Right lobe of liver (tissue), 6 donors: ENCODE measurements at regions not wholly inside any gene's neighbourhood (a gene's known extent, or its start where the extent isn't known, plus 50 kb on each side); places are given as distances from the start of the nearest gene placed in this dataset.

Experiments used
- ATAC-seq, 4 donors: fragments of 200-7000 bp; cut with Tn5 transposase; one replicate each; pipeline ENCODE4 v1.9.1; 2020; ENCODE audit warnings: mild to moderate bottlenecking in 4 of 4, moderate library complexity in 4 of 4
- DNase-seq, 3 donors: peaks; one replicate each; pipeline ENCODE4 v3.0.0-alpha.2; 2020
- H3K27ac ChIP-seq, 3 donors: fragments of 200-600 bp; one replicate each; pipeline ENCODE4 v1.8.0; 2022
- H3K27me3 ChIP-seq, 2 donors: fragments of 200-600 bp; one replicate each; pipeline ENCODE4 v1.8.0; 2022
- H3K36me3 ChIP-seq, 4 donors: fragments of 200-600 bp; sonication (generic) in 1 of 4; one replicate each; pipeline versions ENCODE4 v1.5.1 to v1.8.0; 2017 to 2022; ENCODE audit warnings: control low read depth in 1 of 4
- H3K4me1 ChIP-seq, 4 donors: fragments of 200-600 bp; sonication (generic) in 1 of 4; one replicate each; pipeline versions ENCODE4 v1.5.1 to v1.8.0; 2017 to 2022; ENCODE audit warnings: control low read depth in 1 of 4
- H3K4me3 ChIP-seq, 3 donors: fragments of 200-600 bp; one replicate each; pipeline ENCODE4 v1.8.0; 2022
- H3K9me3 ChIP-seq, 4 donors: fragments of 200-600 bp; sonication (generic) in 1 of 4; one replicate each; pipeline versions ENCODE4 v1.5.1 to v1.8.0; 2017 to 2022; ENCODE audit warnings: control low read depth in 1 of 4
- POLR2A ChIP-seq: fragments of 450-650 bp; IDR thresholded peaks from one replicate; pipeline ENCODE4 v1.6.1; 2017; ENCODE audit warnings: antibody characterized with exemption, mild to moderate bottlenecking
- WGBS: methylation state at CpG from one replicate; pipeline ENCODE4 v1.1.6; 2018; ENCODE audit warnings: low coverage, low lambda C conversion rate; ENCODE audit not compliant: insufficient coverage; ENCODE audit errors: missing lambda C conversion rate; 5-methylcytosine and 5-hydroxymethylcytosine counted together
- intact Hi-C, 2 donors: fragments of 100-400 bp; cut with DNase I; formaldehyde crosslinking; loops; one replicate each; pipeline versions ENCODE4 v1.11.2 to v1.14.1; 2022
- TF ChIP-seq, protein P1 (sequence below), 4 donors: fragments of 200-600 bp in 3 of 4; fragments of 450-650 bp in 1 of 4; IDR thresholded peaks; one replicate each; pipeline versions ENCODE4 v1.5.1 to v1.8.0; 2016 to 2022; ENCODE audit warnings: antibody characterized with exemption in 4 of 4, mild to moderate bottlenecking in 2 of 4
- donor health status: DM: no; HTN: yes; CAD: no.
- donor health status: DM: no; HTN: no; CAD: no.
- donor health status: DM: no; HTN: no; CAD: no.
- donor health status: DM: no; HTN: yes; CAD: no.
- donor health status: DM: no; HTN: yes; CAD: no.

- Histone ChIP-seq H3K27me3 (no peaks in the 10 kb centered on the region), H3K9me3 (no peaks in the 10 kb centered on the region), H3K27ac (no peak overlapping the region), H3K4me3 (no peak overlapping the region), H3K4me1 (no peaks in the 10 kb centered on the region), H3K36me3 (no peaks in the 10 kb centered on the region)
- WGBS, result 69% methylated on average over 2 of the region's 2 CpGs
- DNase-seq (no peak), ATAC-seq (no peak)
- intact Hi-C loops, result no loop called here
- TF ChIP-seq, protein P1, sequence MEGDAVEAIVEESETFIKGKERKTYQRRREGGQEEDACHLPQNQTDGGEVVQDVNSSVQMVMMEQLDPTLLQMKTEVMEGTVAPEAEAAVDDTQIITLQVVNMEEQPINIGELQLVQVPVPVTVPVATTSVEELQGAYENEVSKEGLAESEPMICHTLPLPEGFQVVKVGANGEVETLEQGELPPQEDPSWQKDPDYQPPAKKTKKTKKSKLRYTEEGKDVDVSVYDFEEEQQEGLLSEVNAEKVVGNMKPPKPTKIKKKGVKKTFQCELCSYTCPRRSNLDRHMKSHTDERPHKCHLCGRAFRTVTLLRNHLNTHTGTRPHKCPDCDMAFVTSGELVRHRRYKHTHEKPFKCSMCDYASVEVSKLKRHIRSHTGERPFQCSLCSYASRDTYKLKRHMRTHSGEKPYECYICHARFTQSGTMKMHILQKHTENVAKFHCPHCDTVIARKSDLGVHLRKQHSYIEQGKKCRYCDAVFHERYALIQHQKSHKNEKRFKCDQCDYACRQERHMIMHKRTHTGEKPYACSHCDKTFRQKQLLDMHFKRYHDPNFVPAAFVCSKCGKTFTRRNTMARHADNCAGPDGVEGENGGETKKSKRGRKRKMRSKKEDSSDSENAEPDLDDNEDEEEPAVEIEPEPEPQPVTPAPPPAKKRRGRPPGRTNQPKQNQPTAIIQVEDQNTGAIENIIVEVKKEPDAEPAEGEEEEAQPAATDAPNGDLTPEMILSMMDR (IDR thresholded peaks at IDR 0.05), result no peak
- TF ChIP-seq POLR2A, result no peak
These were observed 70.5 kb upstream of the CCBE1 start for GRCh38 chr18:59767732-59768131.

- no peak overlapping the region for H3K27ac ChIP-seq
- WGBS, result 79% methylated on average over 4 of the region's 4 CpGs
- H3K27me3 ChIP-seq, result no peaks in the 10 kb centered on the region
- intact Hi-C loops, result no loop called here
- DNase-seq (no peak), ATAC-seq (no peak)
- no peaks in the 10 kb centered on the region for H3K36me3 ChIP-seq
- H3K4me1 ChIP-seq, result no peaks in the 10 kb centered on the region
- no peak overlapping the region for H3K4me3 ChIP-seq
- TF ChIP-seq POLR2A, result no peak
- TF ChIP-seq, protein P1 (IDR thresholded peaks at IDR 0.05), result no peak
- no peaks in the 10 kb centered on the region for H3K9me3 ChIP-seq
These were observed 68.1 kb upstream of the CCBE1 start for GRCh38 chr18:59765343-59765742.

DNA sequence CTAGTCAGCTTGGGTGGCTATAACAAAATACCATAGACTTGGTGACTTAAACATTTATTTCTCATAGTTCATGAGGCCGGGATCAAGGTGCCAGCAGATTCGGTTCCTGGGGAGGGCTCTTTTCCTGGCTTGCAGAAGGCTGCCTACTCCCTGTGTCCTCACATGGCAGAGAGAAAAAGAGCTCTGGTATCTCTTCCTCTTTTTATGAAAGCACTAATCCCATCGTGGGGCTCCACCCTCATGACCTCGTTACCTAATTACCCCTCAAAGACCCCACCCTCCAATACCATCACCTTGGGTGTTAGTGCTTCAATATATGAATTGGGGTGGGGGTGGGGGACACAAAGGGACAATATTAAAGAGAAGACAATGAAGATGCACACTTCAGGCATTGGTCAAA is 67.1 kb upstream of the CCBE1 start:
- intact Hi-C loops, result no loop called here
- H3K27me3 ChIP-seq, result no peaks in the 10 kb centered on the region
- TF ChIP-seq, protein P1 (IDR thresholded peaks at IDR 0.05), result no peak
- no peak for TF ChIP-seq POLR2A
- WGBS, result 35% methylated on average over 4 of the region's 4 CpGs
- ATAC-seq, result no peak
- DNase-seq, result no peak
- H3K9me3 ChIP-seq, result no peaks in the 10 kb centered on the region
- no peaks in the 10 kb centered on the region for H3K36me3 ChIP-seq
- H3K4me1 ChIP-seq, result no peaks in the 10 kb centered on the region
- no peak overlapping the region for H3K4me3 ChIP-seq
- H3K27ac ChIP-seq, result no peak overlapping the region

DNA sequence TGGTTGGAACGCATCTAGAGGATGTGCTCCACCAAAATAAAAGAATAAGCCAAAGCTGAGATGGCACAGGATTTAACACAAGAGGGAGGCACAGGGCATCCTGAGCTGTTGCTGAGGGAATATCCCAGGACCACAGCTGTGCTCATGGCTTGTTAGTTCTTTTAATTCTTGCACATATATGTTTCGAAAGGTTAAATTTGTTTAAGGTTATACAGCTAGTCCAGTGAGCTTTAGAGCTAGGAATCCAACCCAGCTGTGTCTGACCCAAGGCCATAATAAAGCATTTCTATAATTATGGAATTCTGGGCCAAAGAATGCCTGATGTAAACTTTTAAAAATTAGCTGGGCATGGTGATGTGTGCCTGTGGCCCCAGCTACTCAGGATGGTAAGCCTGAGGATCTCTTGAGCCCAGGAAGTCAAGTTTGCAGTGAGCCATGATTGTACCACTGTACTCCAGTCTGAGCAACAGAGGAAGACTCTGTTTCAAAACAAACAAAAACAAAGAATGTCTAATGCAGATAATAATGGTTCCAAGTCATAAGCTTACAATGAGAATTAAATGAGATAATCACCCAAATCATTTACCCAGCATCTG is 66.4 kb upstream of the CCBE1 start:
- DNase-seq (no peak), ATAC-seq (no peak)
- intact Hi-C loops, result no loop called here
- Histone ChIP-seq H3K4me3 (no peak overlapping the region), H3K9me3 (no peaks in the 10 kb centered on the region), H3K27ac (no peak overlapping the region), H3K27me3 (no peaks in the 10 kb centered on the region), H3K4me1 (no peaks in the 10 kb centered on the region), H3K36me3 (no peaks in the 10 kb centered on the region)
- 55% methylated on average over 2 of the region's 2 CpGs for WGBS
- TF ChIP-seq, protein P1 (IDR thresholded peaks at IDR 0.05), result no peak
- TF ChIP-seq POLR2A, result no peak
